A549 (cell line): ENCODE measurements at regions not wholly inside any gene's neighbourhood (a gene's known extent, or its start where the extent isn't known, plus 50 kb on each side); places are given as distances from the start of the nearest gene placed in this dataset.

Source experiments
- CTCF ChIP-seq: fragments of >200 bp; sonication (Bioruptor Twin); formaldehyde crosslinking; IDR thresholded peaks from 3 replicates; pipeline ENCODE4 v1.5.1; 2016
- ESRRA ChIP-seq: fragments of 150-350 bp; IDR thresholded peaks from 2 replicates; pipeline ENCODE4 v1.6.1; 2014; ENCODE audit warnings: mild to moderate bottlenecking, low read length, borderline replicate concordance
- POLR2A ChIP-seq: IDR thresholded peaks from 2 replicates; pipeline ENCODE4 v1.6.1; 2012; ENCODE audit warnings: mild to moderate bottlenecking, low read length

- TF ChIP-seq ESRRA, result no peak
- no peak for TF ChIP-seq CTCF
- no peak for TF ChIP-seq POLR2A
Observed at GRCh38 chr6:19087897-19088296, 700.7 kb downstream of the RNF144B start.
